Neural cell (in vitro differentiated cells): ENCODE measurements at regions not wholly inside any gene's neighbourhood (a gene's known extent, or its start where the extent isn't known, plus 50 kb on each side); places are given as distances from the start of the nearest gene placed in this dataset.

Source experiments
- H2AFZ ChIP-seq: fragments of 200-600, 300-800 bp; sonication (generic), shearing (Covaris generic); 2 replicates; pipeline ENCODE4 v1.6.0; 2014; ENCODE audit warnings: low read depth, mild to moderate bottlenecking, antibody characterized with exemption, low read length, moderate library complexity
- H3F3A ChIP-seq: fragments of 200-600 bp; shearing (Covaris generic); 2 replicates; pipeline ENCODE4 v1.6.1; 2016; ENCODE audit warnings: mild to moderate bottlenecking, moderate library complexity, mixed read lengths, antibody characterized with exemption, low read length; ENCODE audit not compliant: insufficient read depth, poor library complexity, severe bottlenecking
- H3K27ac ChIP-seq: fragments of 200-600, 300-800 bp; sonication (generic), shearing (Covaris generic); 2 replicates; pipeline ENCODE4 v1.5.1; 2014; ENCODE audit warnings: mild to moderate bottlenecking, low read length, moderate library complexity
- H3K27me3 ChIP-seq: fragments of 300-800, 200-600 bp; sonication (generic), shearing (Covaris generic); 2 replicates; pipeline ENCODE4 v1.6.0; 2014; ENCODE audit warnings: mild to moderate bottlenecking, low read depth, low read length, moderate library complexity; ENCODE audit not compliant: insufficient read depth
- H3K36me3 ChIP-seq: fragments of 300-800, 200-600 bp; sonication (generic), shearing (Covaris generic); 2 replicates; pipeline ENCODE4 v1.5.1; 2014; ENCODE audit warnings: mild to moderate bottlenecking, antibody characterized with exemption, low read length, moderate library complexity; ENCODE audit not compliant: insufficient read depth
- H3K4me2 ChIP-seq: fragments of 300-800, 200-600 bp; sonication (generic), shearing (Covaris generic); 2 replicates; pipeline ENCODE4 v1.6.0; 2014; ENCODE audit warnings: mild to moderate bottlenecking, low read length
- H3K4me3 ChIP-seq: fragments of 300-800, 200-600 bp; sonication (generic), shearing (Covaris generic); 2 replicates; pipeline ENCODE4 v1.5.1; 2014; ENCODE audit warnings: mild to moderate bottlenecking, low read length, moderate library complexity
- H3K79me2 ChIP-seq: fragments of 200-600 bp; shearing (Covaris generic); replicated peaks from 2 replicates; pipeline ENCODE4 v1.6.0; 2014; ENCODE audit warnings: mild to moderate bottlenecking, low read length, moderate library complexity; ENCODE audit not compliant: insufficient read depth
- H3K9ac ChIP-seq: fragments of 300-800, 200-600 bp; sonication (generic), shearing (Covaris generic); 2 replicates; pipeline ENCODE4 v1.6.1; 2016; ENCODE audit warnings: mild to moderate bottlenecking, low read length, mixed read lengths
- H3K9me2 ChIP-seq: fragments of 200-600 bp; shearing (Covaris generic); 2 replicates; pipeline ENCODE4 v1.6.1; 2016; ENCODE audit warnings: mild to moderate bottlenecking, low read length, mixed read lengths; ENCODE audit not compliant: insufficient read depth
- H3K9me3 ChIP-seq: fragments of 200-600, 300-800 bp; sonication (generic), shearing (Covaris generic); 2 replicates; pipeline ENCODE4 v1.6.1; 2016; ENCODE audit warnings: mild to moderate bottlenecking, mixed run types, low read length, moderate library complexity, mixed read lengths
- H4K20me1 ChIP-seq: fragments of 200-600 bp; shearing (Covaris generic); 2 replicates; pipeline ENCODE4 v1.6.1; 2016; ENCODE audit warnings: mild to moderate bottlenecking, mixed run types; ENCODE audit not compliant: insufficient read depth
- EP300 ChIP-seq: fragments of 450-650 bp; conservative IDR thresholded peaks from 2 replicates; pipeline ENCODE4 v1.6.1; 2014; ENCODE audit warnings: antibody characterized with exemption, mild to moderate bottlenecking, moderate library complexity; ENCODE audit not compliant: poor library complexity, severe bottlenecking
- EZH2 ChIP-seq: fragments of 200-600, 300-800 bp; shearing (Covaris generic), sonication (generic); IDR thresholded peaks from 2 replicates; pipeline ENCODE4 v1.6.1; 2014; ENCODE audit warnings: antibody characterized with exemption, low read length, borderline replicate concordance, mild to moderate bottlenecking; ENCODE audit not compliant: insufficient read depth, poor library complexity, severe bottlenecking
- MXI1 ChIP-seq: fragments of 450-650 bp; conservative IDR thresholded peaks from 2 replicates; pipeline ENCODE4 v1.6.1; 2014; ENCODE audit warnings: antibody characterized with exemption, mild to moderate bottlenecking; ENCODE audit not compliant: poor library complexity, severe bottlenecking
- POLR2AphosphoS5 ChIP-seq: IDR thresholded peaks from 2 replicates; pipeline ENCODE4 v1.6.1; 2012
- RAD21 ChIP-seq: fragments of 450-650 bp; conservative IDR thresholded peaks from 2 replicates; pipeline ENCODE4 v1.6.1; 2014; ENCODE audit warnings: antibody characterized with exemption, mild to moderate bottlenecking, moderate library complexity
- SMC3 ChIP-seq: fragments of 450-650 bp; conservative IDR thresholded peaks from 2 replicates; pipeline ENCODE4 v1.6.1; 2014; ENCODE audit warnings: antibody characterized with exemption, mild to moderate bottlenecking, moderate library complexity; ENCODE audit not compliant: poor library complexity
- TAF1 ChIP-seq: IDR thresholded peaks from 2 replicates; pipeline ENCODE4 v1.6.1; 2012; ENCODE audit warnings: low read depth
- TF ChIP-seq, protein P1 (sequence below): fragments of 450-650 bp; IDR thresholded peaks from 2 replicates; pipeline ENCODE4 v1.5.1; 2014; ENCODE audit warnings: antibody characterized with exemption, mild to moderate bottlenecking, moderate library complexity; ENCODE audit not compliant: poor library complexity, severe bottlenecking
- TF ChIP-seq, protein P2 (sequence below): IDR thresholded peaks from 2 replicates; pipeline ENCODE4 v1.6.1; 2012; ENCODE audit warnings: borderline replicate concordance

DNA sequence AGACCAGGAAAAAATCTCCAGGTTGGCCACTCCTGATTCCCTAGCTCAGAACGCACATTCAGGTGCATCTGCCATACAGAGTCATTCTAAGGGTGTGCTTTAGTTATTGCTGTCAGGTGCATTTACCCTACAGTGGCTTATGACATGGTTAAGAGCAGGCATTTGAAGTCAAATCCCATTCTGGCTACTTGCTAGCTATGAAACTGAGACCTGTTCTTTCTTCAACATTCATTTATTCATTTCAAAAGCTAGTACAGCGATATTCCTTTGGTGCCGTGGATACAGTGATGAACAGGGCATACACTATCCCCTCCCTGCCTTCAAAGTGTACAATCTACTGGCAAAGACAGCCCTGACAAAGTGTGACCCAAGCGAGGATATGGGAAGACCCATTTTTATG lies 508.3 kb downstream of the NPIPA7 start:
- no peak overlapping the region for H3K27ac ChIP-seq
- H3K36me3 ChIP-seq: no peaks in the 10 kb centered on the region
- H3F3A ChIP-seq: no peaks in the 10 kb centered on the region
- no peak overlapping the region for H3K9ac ChIP-seq
- H3K4me3 ChIP-seq: no peak overlapping the region
- H3K9me3 ChIP-seq: no peaks in the 10 kb centered on the region
- H3K27me3 ChIP-seq: no peaks in the 10 kb centered on the region
- H3K4me2 ChIP-seq: no peak overlapping the region
- H3K79me2 ChIP-seq: no peaks in the 10 kb centered on the region
- H2AFZ ChIP-seq: no peak overlapping the region
- TF ChIP-seq MXI1: no peak
- TF ChIP-seq EP300: no peak
- TF ChIP-seq, protein P1, sequence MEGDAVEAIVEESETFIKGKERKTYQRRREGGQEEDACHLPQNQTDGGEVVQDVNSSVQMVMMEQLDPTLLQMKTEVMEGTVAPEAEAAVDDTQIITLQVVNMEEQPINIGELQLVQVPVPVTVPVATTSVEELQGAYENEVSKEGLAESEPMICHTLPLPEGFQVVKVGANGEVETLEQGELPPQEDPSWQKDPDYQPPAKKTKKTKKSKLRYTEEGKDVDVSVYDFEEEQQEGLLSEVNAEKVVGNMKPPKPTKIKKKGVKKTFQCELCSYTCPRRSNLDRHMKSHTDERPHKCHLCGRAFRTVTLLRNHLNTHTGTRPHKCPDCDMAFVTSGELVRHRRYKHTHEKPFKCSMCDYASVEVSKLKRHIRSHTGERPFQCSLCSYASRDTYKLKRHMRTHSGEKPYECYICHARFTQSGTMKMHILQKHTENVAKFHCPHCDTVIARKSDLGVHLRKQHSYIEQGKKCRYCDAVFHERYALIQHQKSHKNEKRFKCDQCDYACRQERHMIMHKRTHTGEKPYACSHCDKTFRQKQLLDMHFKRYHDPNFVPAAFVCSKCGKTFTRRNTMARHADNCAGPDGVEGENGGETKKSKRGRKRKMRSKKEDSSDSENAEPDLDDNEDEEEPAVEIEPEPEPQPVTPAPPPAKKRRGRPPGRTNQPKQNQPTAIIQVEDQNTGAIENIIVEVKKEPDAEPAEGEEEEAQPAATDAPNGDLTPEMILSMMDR: no peak
- no peak for TF ChIP-seq POLR2AphosphoS5
- TF ChIP-seq, protein P2, sequence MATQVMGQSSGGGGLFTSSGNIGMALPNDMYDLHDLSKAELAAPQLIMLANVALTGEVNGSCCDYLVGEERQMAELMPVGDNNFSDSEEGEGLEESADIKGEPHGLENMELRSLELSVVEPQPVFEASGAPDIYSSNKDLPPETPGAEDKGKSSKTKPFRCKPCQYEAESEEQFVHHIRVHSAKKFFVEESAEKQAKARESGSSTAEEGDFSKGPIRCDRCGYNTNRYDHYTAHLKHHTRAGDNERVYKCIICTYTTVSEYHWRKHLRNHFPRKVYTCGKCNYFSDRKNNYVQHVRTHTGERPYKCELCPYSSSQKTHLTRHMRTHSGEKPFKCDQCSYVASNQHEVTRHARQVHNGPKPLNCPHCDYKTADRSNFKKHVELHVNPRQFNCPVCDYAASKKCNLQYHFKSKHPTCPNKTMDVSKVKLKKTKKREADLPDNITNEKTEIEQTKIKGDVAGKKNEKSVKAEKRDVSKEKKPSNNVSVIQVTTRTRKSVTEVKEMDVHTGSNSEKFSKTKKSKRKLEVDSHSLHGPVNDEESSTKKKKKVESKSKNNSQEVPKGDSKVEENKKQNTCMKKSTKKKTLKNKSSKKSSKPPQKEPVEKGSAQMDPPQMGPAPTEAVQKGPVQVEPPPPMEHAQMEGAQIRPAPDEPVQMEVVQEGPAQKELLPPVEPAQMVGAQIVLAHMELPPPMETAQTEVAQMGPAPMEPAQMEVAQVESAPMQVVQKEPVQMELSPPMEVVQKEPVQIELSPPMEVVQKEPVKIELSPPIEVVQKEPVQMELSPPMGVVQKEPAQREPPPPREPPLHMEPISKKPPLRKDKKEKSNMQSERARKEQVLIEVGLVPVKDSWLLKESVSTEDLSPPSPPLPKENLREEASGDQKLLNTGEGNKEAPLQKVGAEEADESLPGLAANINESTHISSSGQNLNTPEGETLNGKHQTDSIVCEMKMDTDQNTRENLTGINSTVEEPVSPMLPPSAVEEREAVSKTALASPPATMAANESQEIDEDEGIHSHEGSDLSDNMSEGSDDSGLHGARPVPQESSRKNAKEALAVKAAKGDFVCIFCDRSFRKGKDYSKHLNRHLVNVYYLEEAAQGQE: no peak
- TF ChIP-seq EZH2: no peak
- TF ChIP-seq SMC3: no peak
- no peak for TF ChIP-seq RAD21
- TF ChIP-seq TAF1: no peak
- no peaks in the 10 kb centered on the region for H3K9me2 ChIP-seq
- H4K20me1 ChIP-seq: no peaks in the 10 kb centered on the region

DNA sequence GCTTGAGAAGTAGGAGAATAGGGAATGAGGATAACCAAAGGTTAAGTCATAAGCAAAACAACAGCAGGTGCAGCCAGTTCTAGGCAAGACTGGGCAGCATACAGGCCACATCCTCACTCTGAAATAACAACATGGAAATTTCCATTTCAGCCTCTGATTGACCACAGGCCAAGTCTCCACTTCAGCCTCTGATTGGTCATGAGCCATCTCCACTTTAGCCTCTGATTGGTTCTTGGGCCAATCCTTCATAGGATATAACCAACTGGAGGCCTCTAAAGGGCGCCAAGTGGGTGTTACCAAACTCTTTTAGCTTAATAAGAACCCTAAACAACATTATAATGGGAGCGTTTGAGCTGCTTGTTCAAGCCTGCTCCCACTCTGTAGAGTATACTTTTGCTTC lies 512.0 kb downstream of the NPIPA7 start:
- H2AFZ ChIP-seq: no peak overlapping the region
- no peak overlapping the region for H3K27ac ChIP-seq
- no peak overlapping the region for H3K4me3 ChIP-seq
- no peaks in the 10 kb centered on the region for H3K9me2 ChIP-seq
- H3K9me3 ChIP-seq: no peaks in the 10 kb centered on the region
- TF ChIP-seq MXI1: no peak
- TF ChIP-seq, protein P1: no peak
- no peak for TF ChIP-seq RAD21
- TF ChIP-seq TAF1: no peak
- no peak for TF ChIP-seq POLR2AphosphoS5
- TF ChIP-seq, protein P2: no peak
- no peak for TF ChIP-seq EZH2
- H3K9ac ChIP-seq: no peak overlapping the region
- no peaks in the 10 kb centered on the region for H4K20me1 ChIP-seq
- no peaks in the 10 kb centered on the region for H3K36me3 ChIP-seq
- H3K79me2 ChIP-seq: no peaks in the 10 kb centered on the region
- H3K4me2 ChIP-seq: no peak overlapping the region
- H3K27me3 ChIP-seq: no peaks in the 10 kb centered on the region
- no peaks in the 10 kb centered on the region for H3F3A ChIP-seq
